Pancreas (tissue), 10 donors: ENCODE measurements at regions not wholly inside any gene's neighbourhood (a gene's known extent, or its start where the extent isn't known, plus 50 kb on each side); places are given as distances from the start of the nearest gene placed in this dataset.

ENCODE experiments used
- ATAC-seq, 4 donors: fragments of 200-7000 bp; cut with Tn5 transposase; one replicate each; pipeline versions ENCODE4 v1.8.0 to v1.9.1; 2020; ENCODE audit warnings: mild to moderate bottlenecking in 4 of 4, moderate library complexity in 4 of 4
- DNase-seq, 6 donors: peaks; one replicate each; pipeline ENCODE4 v3.0.0-alpha.2; 2020
- FAIRE-seq: peaks from 2 replicates; lab custom pipeline; 2012; peaks lifted over from hg19 to GRCh38; lab: Jason Lieb, UNC
- H3K27ac ChIP-seq, 4 donors: fragments of 200-600 bp; sonication (generic); 1 replicate in 3 of 4; 2 replicates in 1 of 4; pipeline versions ENCODE4 v1.5.0 to v1.8.0; 2020
- H3K27me3 ChIP-seq, 4 donors: fragments of 200-600 bp; one replicate each; pipeline ENCODE4 v1.8.0; 2021
- H3K36me3 ChIP-seq, 3 donors: fragments of 200-600 bp; sonication (generic) in 1 of 3; one replicate each; pipeline versions ENCODE4 v1.5.0 to v1.8.0; 2020 to 2021
- H3K4me1 ChIP-seq, 3 donors: fragments of 200-600 bp; one replicate each; pipeline ENCODE4 v1.8.0; 2021
- H3K4me3 ChIP-seq, 4 donors: fragments of 200-600 bp; sonication (generic) in 2 of 4; one replicate each; pipeline versions ENCODE4 v1.5.0 to v1.8.0; 2020 to 2021
- H3K9me3 ChIP-seq, 4 donors: fragments of 200-600 bp; one replicate each; pipeline ENCODE4 v1.8.0; 2021
- CTCF ChIP-seq, 4 donors: fragments of 200-600 bp; sonication (generic) in 3 of 4; IDR thresholded peaks; one replicate each; pipeline versions ENCODE4 v1.5.0 to v1.8.0; 2021; ENCODE audit warnings: antibody characterized with exemption in 4 of 4
- WGBS, 2 donors: extraction: QIAGEN DNeasy Blood & Tissue Kit; methylation state at CpG; one replicate each; pipeline ENCODE4 v1.1.7; 2013; 5-methylcytosine and 5-hydroxymethylcytosine counted together
- intact Hi-C, 3 donors: fragments of 100-400 bp; cut with DNase I; formaldehyde crosslinking; loops; one replicate each; pipeline versions ENCODE4 v1.11.1 to v1.14.2; 2022
- donor health status: healthy with polysubstance abuse.
- donor health status: DM: no; HTN: no; CAD: no; lungs with moderate emphysema.
- donor health status: DM: no; HTN: no; CAD: no.
- donor health status: control.
- donor health status: control.
- donor health status: Bipolar disorder and iron deficiency.
- donor health status: DM: yes; HTN: yes; CAD: no.
- donor health status: DM: no; HTN: no; CAD: no.
- donor health status: DM: no; HTN: no; CAD: no.
- donor health status: DM: yes; HTN: yes; CAD: no.

GRCh38 chr1:30137001-30137400 lies 586.4 kb downstream of the MATN1 start:
- Histone ChIP-seq H3K4me3 (no peak overlapping the region), H3K9me3 (no peaks in the 10 kb centered on the region), H3K36me3 (no peaks in the 10 kb centered on the region), H3K27ac (no peak overlapping the region), H3K4me1 (no peaks in the 10 kb centered on the region), H3K27me3 (peaks cover 0 to 3% (median 0%) of the 10 kb centered on the region in 4 donors)
- FAIRE-seq (no peak), DNase-seq (no peak), ATAC-seq (no peak)
- WGBS, 2 donors, result 62 to 76% methylated on average over 3 of the region's 3 CpGs
- no peak for TF ChIP-seq CTCF (IDR thresholded peaks at IDR 0.05)
- intact Hi-C loops, result no loop called here

GRCh38 chr1:30135698-30136097 lies 587.7 kb downstream of the MATN1 start:
- no peak for DNase-seq
- Histone ChIP-seq H3K27ac (no peak overlapping the region), H3K4me1 (no peaks in the 10 kb centered on the region), H3K27me3 (peaks cover 0 to 3% (median 0%) of the 10 kb centered on the region in 4 donors), H3K4me3 (no peak overlapping the region), H3K9me3 (no peaks in the 10 kb centered on the region), H3K36me3 (no peaks in the 10 kb centered on the region)
- whole genome bisulfite sequencing, 2 donors, result 64 to 71% methylated on average over 4 of the region's 4 CpGs
- FAIRE-seq, result no peak
- no peak for ATAC-seq
- TF ChIP-seq CTCF (IDR thresholded peaks at IDR 0.05), result no peak
- intact Hi-C loops, result no loop called here

GRCh38 chr1:30134466-30135217 lies 588.7 kb downstream of the MATN1 start:
- DNase-seq, result no peak
- H3K27me3 ChIP-seq, result peaks cover 0 to 3% (median 0%) of the 10 kb centered on the region in 4 donors
- no peaks in the 10 kb centered on the region for H3K9me3 ChIP-seq
- H3K4me1 ChIP-seq, result no peaks in the 10 kb centered on the region
- no peak for TF ChIP-seq CTCF (IDR thresholded peaks at IDR 0.05)
- no peak for FAIRE-seq
- H3K36me3 ChIP-seq, result no peaks in the 10 kb centered on the region
- no peak overlapping the region for H3K27ac ChIP-seq
- no peak overlapping the region for H3K4me3 ChIP-seq
- intact Hi-C loops, result no loop called here
- WGBS, 2 donors, result 60 to 69% methylated on average over 18 of the region's 18 CpGs
- no peak for ATAC-seq

GRCh38 chr1:30133414-30134055 lies 589.9 kb downstream of the MATN1 start:
- Histone ChIP-seq H3K9me3 (no peaks in the 10 kb centered on the region), H3K36me3 (no peaks in the 10 kb centered on the region), H3K4me1 (no peaks in the 10 kb centered on the region), H3K27me3 (no peaks in the 10 kb centered on the region), H3K27ac (no peak overlapping the region), H3K4me3 (no peak overlapping the region)
- ATAC-seq, result no peak
- intact Hi-C loops, result no loop called here
- FAIRE-seq, result no peak
- DNase-seq, result no peak
- 61 to 66% methylated on average over 6 of the region's 6 CpGs for whole genome bisulfite sequencing, 2 donors
- no peak for TF ChIP-seq CTCF (IDR thresholded peaks at IDR 0.05)
